Lower leg skin (tissue), 3 donors: ENCODE measurements at regions not wholly inside any gene's neighbourhood (a gene's known extent, or its start where the extent isn't known, plus 50 kb on each side); places are given as distances from the start of the nearest gene placed in this dataset.

Experiments used
- POLR2A ChIP-seq, 2 donors: fragments of 450-650 bp; IDR thresholded peaks; one replicate each; pipeline ENCODE4 v1.6.1; 2016 to 2017; ENCODE audit warnings: antibody characterized with exemption in 2 of 2, mild to moderate bottlenecking in 1 of 2, moderate library complexity in 1 of 2
- TF ChIP-seq, protein P1 (sequence below), 3 donors: fragments of 450-650 bp; IDR thresholded peaks; one replicate each; pipeline ENCODE4 v1.5.1; 2016; ENCODE audit warnings: antibody characterized with exemption in 3 of 3, mild to moderate bottlenecking in 3 of 3, moderate library complexity in 2 of 3

GRCh38 chr14:53273671-53274072 lies 120.5 kb upstream of the DDHD1 start:
- TF ChIP-seq, protein P1, sequence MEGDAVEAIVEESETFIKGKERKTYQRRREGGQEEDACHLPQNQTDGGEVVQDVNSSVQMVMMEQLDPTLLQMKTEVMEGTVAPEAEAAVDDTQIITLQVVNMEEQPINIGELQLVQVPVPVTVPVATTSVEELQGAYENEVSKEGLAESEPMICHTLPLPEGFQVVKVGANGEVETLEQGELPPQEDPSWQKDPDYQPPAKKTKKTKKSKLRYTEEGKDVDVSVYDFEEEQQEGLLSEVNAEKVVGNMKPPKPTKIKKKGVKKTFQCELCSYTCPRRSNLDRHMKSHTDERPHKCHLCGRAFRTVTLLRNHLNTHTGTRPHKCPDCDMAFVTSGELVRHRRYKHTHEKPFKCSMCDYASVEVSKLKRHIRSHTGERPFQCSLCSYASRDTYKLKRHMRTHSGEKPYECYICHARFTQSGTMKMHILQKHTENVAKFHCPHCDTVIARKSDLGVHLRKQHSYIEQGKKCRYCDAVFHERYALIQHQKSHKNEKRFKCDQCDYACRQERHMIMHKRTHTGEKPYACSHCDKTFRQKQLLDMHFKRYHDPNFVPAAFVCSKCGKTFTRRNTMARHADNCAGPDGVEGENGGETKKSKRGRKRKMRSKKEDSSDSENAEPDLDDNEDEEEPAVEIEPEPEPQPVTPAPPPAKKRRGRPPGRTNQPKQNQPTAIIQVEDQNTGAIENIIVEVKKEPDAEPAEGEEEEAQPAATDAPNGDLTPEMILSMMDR (IDR thresholded peaks at IDR 0.05), result no peak
- TF ChIP-seq POLR2A (IDR thresholded peaks at IDR 0.05), result no peak
